Testis (tissue), 2 donors: ENCODE measurements at regions not wholly inside any gene's neighbourhood (a gene's known extent, or its start where the extent isn't known, plus 50 kb on each side); places are given as distances from the start of the nearest gene placed in this dataset.

Experiments used
- DNase-seq: peaks from one replicate; pipeline ENCODE4 v3.0.0-alpha.2; 2019
- H3K27ac ChIP-seq, 2 donors: fragments of 200-600 bp; sonication (generic); one replicate each; pipeline ENCODE4 v1.5.1; 2019
- H3K27me3 ChIP-seq: fragments of 200-600 bp; sonication (generic); one replicate; pipeline ENCODE4 v1.5.1; 2019
- H3K36me3 ChIP-seq: fragments of 200-600 bp; sonication (generic); one replicate; pipeline ENCODE4 v1.5.1; 2017; ENCODE audit warnings: low read depth; ENCODE audit errors: missing control alignments
- H3K4me1 ChIP-seq: fragments of 200-600 bp; sonication (generic); one replicate; pipeline ENCODE4 v1.5.1; 2019
- H3K4me3 ChIP-seq, 2 donors: fragments of 200-600 bp; sonication (generic); one replicate each; pipeline ENCODE4 v1.5.1; 2017 to 2019
- H3K9me3 ChIP-seq: fragments of 200-600 bp; sonication (generic); one replicate; pipeline ENCODE4 v1.5.1; 2017
- CTCF ChIP-seq, 3 experiments: fragments of 450-650 bp in 2 of 3; fragments of 200-600 bp in 1 of 3; sonication (generic) in 1 of 3; IDR thresholded peaks; one replicate each; pipeline ENCODE4 v1.5.1; 2016 to 2019; ENCODE audit warnings: antibody characterized with exemption in 3 of 3, mild to moderate bottlenecking in 2 of 3, moderate library complexity in 1 of 3
- POLR2A ChIP-seq: fragments of 450-650 bp; IDR thresholded peaks from one replicate; pipeline ENCODE4 v1.6.1; 2017; ENCODE audit warnings: antibody characterized with exemption, mild to moderate bottlenecking, moderate library complexity
- WGBS, 2 donors: methylation state at CpG; one replicate each; pipeline ENCODE4 v1.1.5; 2018; 5-methylcytosine and 5-hydroxymethylcytosine counted together
- intact Hi-C: fragments of 100-400 bp; cut with DNase I; formaldehyde crosslinking; loops from one replicate; pipeline ENCODE4 v1.15.1; 2023; ENCODE audit warnings: low total_unique reads

DNA sequence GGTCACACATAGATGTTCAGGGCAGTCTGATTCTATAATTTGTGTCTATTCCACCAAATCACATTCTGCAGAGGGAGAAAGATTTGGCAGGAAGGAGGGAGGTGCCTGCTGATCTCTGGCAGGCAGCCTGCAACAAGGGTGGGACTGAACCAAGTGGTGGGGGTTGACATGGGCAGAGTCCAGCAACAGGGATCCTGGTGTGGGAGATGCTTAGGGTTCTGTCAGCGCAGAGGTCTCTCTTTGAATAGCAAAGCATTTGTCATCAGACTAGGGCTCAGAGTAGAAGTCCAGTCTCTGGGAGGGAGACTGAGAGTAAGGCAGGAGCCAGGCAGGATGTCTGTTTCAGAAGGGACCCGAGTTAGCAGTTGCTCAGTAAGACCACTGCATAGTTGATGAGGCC is 94.6 kb downstream of the UTP18 start:
- H3K27ac ChIP-seq, result no peak overlapping the region
- H3K4me1 ChIP-seq, result peaks cover 6% of the 10 kb centered on the region
- no peak overlapping the region for H3K4me3 ChIP-seq
- H3K9me3 ChIP-seq, result no peaks in the 10 kb centered on the region
- intact Hi-C loops, result loop anchor here (5.0 kb wide), 1 partner anchor 1868 kb away; no protein-coding TSS in a partner anchor
- no peak for DNase-seq
- H3K36me3 ChIP-seq, result no peaks in the 10 kb centered on the region
- TF ChIP-seq CTCF (IDR thresholded peaks at IDR 0.05) (no peak), POLR2A (no peak)
- WGBS, 2 donors, result 62 to 79% methylated on average over 2 of the region's 2 CpGs
- no peaks in the 10 kb centered on the region for H3K27me3 ChIP-seq

DNA sequence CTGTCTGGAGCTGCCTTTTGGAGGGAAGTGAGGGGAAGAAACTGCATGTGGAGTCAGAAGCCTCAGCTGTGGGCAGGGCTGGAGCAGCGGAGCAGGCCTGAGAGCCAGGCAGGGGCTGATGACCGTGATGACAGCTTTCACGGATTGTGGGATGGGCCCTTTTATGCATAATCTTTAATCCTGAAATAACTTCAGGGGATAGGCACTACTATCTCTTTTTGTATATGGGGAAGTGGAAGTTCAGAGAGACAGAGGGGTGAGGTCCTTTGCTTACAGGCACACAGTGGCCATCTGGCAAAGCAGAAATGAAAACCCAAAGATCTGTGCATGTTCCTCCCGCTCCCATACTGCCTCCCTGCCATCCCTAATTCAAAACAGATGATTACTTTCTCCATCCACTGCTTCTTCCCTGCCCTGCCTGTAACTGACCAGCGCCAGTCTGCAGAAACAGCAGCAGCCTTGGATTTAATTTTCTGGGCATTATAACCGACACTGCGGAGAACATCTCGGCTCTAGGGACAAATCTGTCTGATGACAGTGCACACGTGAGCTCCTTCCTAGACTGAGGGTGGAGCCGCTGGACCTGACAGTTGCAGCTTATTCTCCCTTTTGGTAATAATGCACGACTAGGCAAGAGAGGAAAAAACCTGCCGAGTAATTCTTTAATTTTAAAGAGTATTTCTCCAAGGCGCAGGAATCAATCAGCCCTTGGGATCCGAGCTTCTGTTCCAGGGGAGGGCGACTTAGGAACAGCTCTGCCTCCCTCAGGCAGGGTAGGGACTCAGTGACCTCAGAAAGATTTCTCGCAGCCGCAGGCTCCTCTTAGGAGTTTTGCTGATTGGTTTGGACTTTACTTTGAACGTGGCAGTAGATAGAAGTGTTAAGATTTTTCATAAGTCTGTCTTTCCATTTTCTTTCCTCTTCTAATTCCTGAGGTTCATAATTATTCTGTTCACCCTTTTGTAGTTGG is 95.4 kb downstream of the UTP18 start:
- intact Hi-C loops, result no loop called here
- H3K27me3 ChIP-seq, result no peaks in the 10 kb centered on the region
- H3K27ac ChIP-seq, result no peak overlapping the region
- peaks cover 6% of the 10 kb centered on the region for H3K4me1 ChIP-seq
- no peak overlapping the region for H3K4me3 ChIP-seq
- no peaks in the 10 kb centered on the region for H3K36me3 ChIP-seq
- TF ChIP-seq POLR2A, result no peak
- TF ChIP-seq CTCF (IDR thresholded peaks at IDR 0.05), result no peak
- no peak for DNase-seq
- 67 to 68% methylated on average over 17 to 18 of the region's 18 CpGs for WGBS, 2 donors
- no peaks in the 10 kb centered on the region for H3K9me3 ChIP-seq

DNA sequence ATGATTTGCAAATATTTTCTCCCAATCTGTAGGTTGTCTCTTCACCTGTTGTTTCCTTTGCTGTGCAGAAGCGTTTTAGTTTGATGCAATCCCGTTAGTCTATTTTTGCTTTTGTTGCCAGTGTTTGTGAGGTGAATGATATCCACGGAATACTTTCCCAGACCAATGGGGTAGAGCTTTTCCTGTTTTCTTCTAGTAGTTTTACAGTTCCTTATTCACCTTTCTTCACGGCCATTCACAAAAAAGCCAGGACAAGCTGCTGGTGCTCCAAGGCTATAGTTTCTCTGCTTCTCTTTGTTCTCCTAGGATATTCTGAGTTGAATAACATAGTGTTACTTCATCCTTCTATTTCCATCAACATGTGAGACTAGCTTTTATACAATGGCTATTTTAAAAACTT is 98.7 kb downstream of the UTP18 start:
- no peak for DNase-seq
- Histone ChIP-seq H3K27me3 (no peaks in the 10 kb centered on the region), H3K27ac (no peak overlapping the region), H3K4me3 (no peak overlapping the region), H3K4me1 (peaks cover 3% of the 10 kb centered on the region), H3K9me3 (no peaks in the 10 kb centered on the region), H3K36me3 (no peaks in the 10 kb centered on the region)
- 96 to 99% methylated on average over 4 of the region's 4 CpGs for WGBS, 2 donors
- intact Hi-C loops, result no loop called here
- TF ChIP-seq POLR2A (no peak), CTCF (IDR thresholded peaks at IDR 0.05) (no peak)

- Histone ChIP-seq H3K9me3 (no peaks in the 10 kb centered on the region), H3K4me1 (no peaks in the 10 kb centered on the region), H3K27ac (no peak overlapping the region), H3K4me3 (no peak overlapping the region), H3K36me3 (no peaks in the 10 kb centered on the region), H3K27me3 (no peaks in the 10 kb centered on the region)
- TF ChIP-seq CTCF (IDR thresholded peaks at IDR 0.05) (no peak), POLR2A (no peak)
- DNase-seq, result no peak
- 56 to 61% methylated on average over 7 of the region's 7 CpGs for WGBS, 2 donors
- intact Hi-C loops, result no loop called here
Observed at GRCh38 chr17:51362811-51363585, 102.7 kb downstream of the UTP18 start.
